ENCODE measurements at regions not wholly inside any gene's neighbourhood (a gene's known extent, or its start where the extent isn't known, plus 50 kb on each side); places are given as distances from the start of the nearest gene placed in this dataset.

GRCh38 chrX:1792636-1793035 is 177.8 kb downstream of the ASMT start:
- peaks cover 7% of the 10 kb centered on the region for H3F3A ChIP-seq (ENCODE audit: low read depth)
- no peaks in the 10 kb centered on the region for H4K20me1 ChIP-seq (ENCODE audit: low read depth)
- DNase-seq (ENCODE audit: low spot score), result no peak
- Mint-ChIP-seq H3K36me3 (no peaks in the 10 kb centered on the region), H3K9me3 (no peaks in the 10 kb centered on the region), H3K27me3 (ENCODE audit: insufficient read depth, low read depth) (peaks cover 8% of the 10 kb centered on the region), H3K27ac (no peak overlapping the region), H3K4me3 (no peak overlapping the region), H3K4me1 (no peaks in the 10 kb centered on the region)
- H3K27ac ChIP-seq, result no peak overlapping the region
- no peak overlapping the region for H3K9ac ChIP-seq
- no peaks in the 10 kb centered on the region for H3K9me3 ChIP-seq (ENCODE audit: low read depth)
- H3K4me1 ChIP-seq, result no peaks in the 10 kb centered on the region
- H3K79me2 ChIP-seq (ENCODE audit: low read depth), result no peaks in the 10 kb centered on the region
- no peaks in the 10 kb centered on the region for H3K36me3 ChIP-seq
- no peak overlapping the region for H3K4me3 ChIP-seq
- no peak overlapping the region for H2AFZ ChIP-seq (replicated peaks)
- TF ChIP-seq EZH2phosphoT487 (IDR thresholded peaks at IDR 0.05) (no peak), EZH2 (IDR thresholded peaks at IDR 0.05) (no peak)
- H3K4me2 ChIP-seq, result no peak overlapping the region
- H3K27me3 ChIP-seq, result no peaks in the 10 kb centered on the region

GRCh38 chrX:1794586-1794985 is 179.7 kb downstream of the ASMT start:
- no peaks in the 10 kb centered on the region for H3K4me1 Mint-ChIP-seq
- Histone ChIP-seq H2AFZ (replicated peaks) (no peak overlapping the region), H3K9ac (no peak overlapping the region), H3K27me3 (no peaks in the 10 kb centered on the region), H3K4me1 (no peaks in the 10 kb centered on the region), H3K79me2 (ENCODE audit: low read depth) (no peaks in the 10 kb centered on the region), H3K4me3 (no peak overlapping the region), H3K27ac (no peak overlapping the region), H3K36me3 (no peaks in the 10 kb centered on the region), H3K9me3 (ENCODE audit: low read depth) (no peaks in the 10 kb centered on the region), H3K4me2 (no peak overlapping the region), H3F3A (ENCODE audit: low read depth) (peaks cover 7% of the 10 kb centered on the region), H4K20me1 (ENCODE audit: low read depth) (no peaks in the 10 kb centered on the region)
- peaks cover 8% of the 10 kb centered on the region for H3K27me3 Mint-ChIP-seq (ENCODE audit: insufficient read depth, low read depth)
- H3K4me3 Mint-ChIP-seq, result no peak overlapping the region
- no peaks in the 10 kb centered on the region for H3K36me3 Mint-ChIP-seq
- TF ChIP-seq EZH2phosphoT487 (IDR thresholded peaks at IDR 0.05) (no peak), CTCF (IDR thresholded peaks at IDR 0.05) (no peak), EZH2 (IDR thresholded peaks at IDR 0.05) (no peak)
- DNase-seq (ENCODE audit: low spot score), result no peak
- H3K27ac Mint-ChIP-seq, result no peak overlapping the region
- H3K9me3 Mint-ChIP-seq, result no peaks in the 10 kb centered on the region

GRCh38 chrX:1802912-1803311 is 188.1 kb downstream of the ASMT start:
- TF ChIP-seq EZH2 (IDR thresholded peaks at IDR 0.05) (no peak), EZH2phosphoT487 (IDR thresholded peaks at IDR 0.05) (no peak), CTCF (IDR thresholded peaks at IDR 0.05) (no peak)
- H3K27me3 ChIP-seq, result no peaks in the 10 kb centered on the region
- Mint-ChIP-seq H3K36me3 (no peaks in the 10 kb centered on the region), H3K4me3 (no peak overlapping the region), H3K27ac (no peak overlapping the region), H3K27me3 (ENCODE audit: insufficient read depth, low read depth) (no peaks in the 10 kb centered on the region), H3K4me1 (peaks cover 10% of the 10 kb centered on the region), H3K9me3 (no peaks in the 10 kb centered on the region)
- DNase-seq (ENCODE audit: low spot score), result no peak
- H3K9ac ChIP-seq, result no peak overlapping the region
- no peaks in the 10 kb centered on the region for H3K79me2 ChIP-seq (ENCODE audit: low read depth)
- no peak overlapping the region for H2AFZ ChIP-seq (replicated peaks)
- no peaks in the 10 kb centered on the region for H3K36me3 ChIP-seq
- H3K4me3 ChIP-seq, result no peak overlapping the region
- H3K9me3 ChIP-seq (ENCODE audit: low read depth), result no peaks in the 10 kb centered on the region
- H3F3A ChIP-seq (ENCODE audit: low read depth), result peaks cover 9% of the 10 kb centered on the region
- H3K4me1 ChIP-seq, result peaks cover 7% of the 10 kb centered on the region
- H3K4me2 ChIP-seq, result no peak overlapping the region
- no peaks in the 10 kb centered on the region for H4K20me1 ChIP-seq (ENCODE audit: low read depth)
- H3K27ac ChIP-seq, result no peak overlapping the region

GRCh38 chrX:1803741-1804140 is 188.9 kb downstream of the ASMT start:
- no peaks in the 10 kb centered on the region for H3K9me3 Mint-ChIP-seq
- H3K9me3 ChIP-seq (ENCODE audit: low read depth), result no peaks in the 10 kb centered on the region
- TF ChIP-seq EZH2phosphoT487 (IDR thresholded peaks at IDR 0.05) (no peak), CTCF (IDR thresholded peaks at IDR 0.05) (no peak), EZH2 (IDR thresholded peaks at IDR 0.05) (no peak)
- no peaks in the 10 kb centered on the region for H3K27me3 Mint-ChIP-seq (ENCODE audit: insufficient read depth, low read depth)
- no peak overlapping the region for H3K4me3 ChIP-seq
- H3K36me3 Mint-ChIP-seq, result no peaks in the 10 kb centered on the region
- H2AFZ ChIP-seq (replicated peaks), result no peak overlapping the region
- no peak overlapping the region for H3K27ac ChIP-seq
- H3K79me2 ChIP-seq (ENCODE audit: low read depth), result no peaks in the 10 kb centered on the region
- H3K9ac ChIP-seq, result no peak overlapping the region
- H3K27me3 ChIP-seq, result no peaks in the 10 kb centered on the region
- H3K27ac Mint-ChIP-seq, result no peak overlapping the region
- H3K4me1 ChIP-seq, result peaks cover 7% of the 10 kb centered on the region
- H4K20me1 ChIP-seq (ENCODE audit: low read depth), result no peaks in the 10 kb centered on the region
- no peak overlapping the region for H3K4me3 Mint-ChIP-seq
- no peak for DNase-seq (ENCODE audit: low spot score)
- peaks cover 10% of the 10 kb centered on the region for H3K4me1 Mint-ChIP-seq
- no peak overlapping the region for H3K4me2 ChIP-seq
- H3K36me3 ChIP-seq, result no peaks in the 10 kb centered on the region
- H3F3A ChIP-seq (ENCODE audit: low read depth), result peaks cover 12% of the 10 kb centered on the region

Measured in neural progenitor cell (in vitro differentiated cells).